Right atrium auricular region (tissue), 2 donors: ENCODE measurements at regions not wholly inside any gene's neighbourhood (a gene's known extent, or its start where the extent isn't known, plus 50 kb on each side); places are given as distances from the start of the nearest gene placed in this dataset.

Experiments
- DNase-seq: peaks from one replicate; pipeline ENCODE4 v3.0.0-alpha.2; 2019; ENCODE audit warnings: low spot score
- H3K27ac ChIP-seq, 2 donors: fragments of 200-600 bp; sonication (generic); 1 replicate in 1 of 2; 2 replicates in 1 of 2; pipeline ENCODE4 v1.5.1; 2016 to 2019
- H3K27me3 ChIP-seq, 2 donors: fragments of 200-600 bp; sonication (generic); one replicate each; pipeline versions ENCODE4 v1.5.1 to v1.6.0; 2017 to 2019
- H3K36me3 ChIP-seq: fragments of 200-600 bp; sonication (generic); one replicate; pipeline ENCODE4 v1.5.1; 2016
- H3K4me1 ChIP-seq, 2 donors: fragments of 200-600 bp; sonication (generic); one replicate each; pipeline versions ENCODE4 v1.5.1 to v1.6.0; 2017 to 2019
- H3K4me3 ChIP-seq, 2 donors: fragments of 200-600 bp; sonication (generic); 1 replicate in 1 of 2; 2 replicates in 1 of 2; pipeline ENCODE4 v1.5.1; 2017 to 2019; ENCODE audit warnings: mild to moderate bottlenecking in 1 of 2, moderate library complexity in 1 of 2
- H3K9me3 ChIP-seq, 2 donors: fragments of 200-600 bp; sonication (generic); one replicate each; pipeline ENCODE4 v1.5.1; 2019
- TF ChIP-seq, protein P1 (sequence below), 2 donors: fragments of 200-600 bp; sonication (generic); IDR thresholded peaks; one replicate each; pipeline ENCODE4 v1.5.1; 2019; ENCODE audit warnings: antibody characterized with exemption in 2 of 2

GRCh38 chrX:94752434-94753169 lies 1078.6 kb downstream of the FAM133A start:
- H3K27me3 ChIP-seq, result no peaks in the 10 kb centered on the region
- H3K36me3 ChIP-seq, result no peaks in the 10 kb centered on the region
- H3K4me1 ChIP-seq, result no peaks in the 10 kb centered on the region
- peaks cover 0 to 13% of the 10 kb centered on the region in 2 donors for H3K9me3 ChIP-seq
- DNase-seq, result no peak
- no peak overlapping the region for H3K27ac ChIP-seq
- TF ChIP-seq, protein P1, sequence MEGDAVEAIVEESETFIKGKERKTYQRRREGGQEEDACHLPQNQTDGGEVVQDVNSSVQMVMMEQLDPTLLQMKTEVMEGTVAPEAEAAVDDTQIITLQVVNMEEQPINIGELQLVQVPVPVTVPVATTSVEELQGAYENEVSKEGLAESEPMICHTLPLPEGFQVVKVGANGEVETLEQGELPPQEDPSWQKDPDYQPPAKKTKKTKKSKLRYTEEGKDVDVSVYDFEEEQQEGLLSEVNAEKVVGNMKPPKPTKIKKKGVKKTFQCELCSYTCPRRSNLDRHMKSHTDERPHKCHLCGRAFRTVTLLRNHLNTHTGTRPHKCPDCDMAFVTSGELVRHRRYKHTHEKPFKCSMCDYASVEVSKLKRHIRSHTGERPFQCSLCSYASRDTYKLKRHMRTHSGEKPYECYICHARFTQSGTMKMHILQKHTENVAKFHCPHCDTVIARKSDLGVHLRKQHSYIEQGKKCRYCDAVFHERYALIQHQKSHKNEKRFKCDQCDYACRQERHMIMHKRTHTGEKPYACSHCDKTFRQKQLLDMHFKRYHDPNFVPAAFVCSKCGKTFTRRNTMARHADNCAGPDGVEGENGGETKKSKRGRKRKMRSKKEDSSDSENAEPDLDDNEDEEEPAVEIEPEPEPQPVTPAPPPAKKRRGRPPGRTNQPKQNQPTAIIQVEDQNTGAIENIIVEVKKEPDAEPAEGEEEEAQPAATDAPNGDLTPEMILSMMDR (IDR thresholded peaks at IDR 0.05), result no peak
- no peak overlapping the region for H3K4me3 ChIP-seq

DNA sequence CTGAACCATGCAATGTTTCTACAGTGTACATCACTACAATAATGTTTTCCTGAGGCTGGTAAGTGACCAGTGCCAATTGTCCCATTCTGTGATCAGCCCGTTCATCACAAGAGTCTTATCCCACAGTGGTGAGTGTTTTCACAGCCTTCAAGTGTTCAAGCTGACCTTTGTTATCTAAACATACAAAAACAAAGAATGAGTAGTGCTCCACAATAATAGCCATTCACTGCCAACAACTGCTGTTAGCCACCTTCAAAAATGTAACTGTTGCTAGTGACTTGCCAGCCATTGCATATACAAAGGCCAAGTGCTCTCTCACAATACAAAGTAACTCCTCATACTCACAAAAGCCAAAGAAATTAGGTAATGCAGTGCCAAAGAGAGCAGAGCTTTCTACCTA lies 1084.1 kb downstream of the FAM133A start:
- H3K4me1 ChIP-seq, result no peaks in the 10 kb centered on the region
- H3K27me3 ChIP-seq, result no peaks in the 10 kb centered on the region
- H3K36me3 ChIP-seq, result no peaks in the 10 kb centered on the region
- TF ChIP-seq, protein P1 (IDR thresholded peaks at IDR 0.05), result no peak
- peaks cover 0 to 13% of the 10 kb centered on the region in 2 donors for H3K9me3 ChIP-seq
- H3K27ac ChIP-seq, result no peak overlapping the region
- DNase-seq, result no peak
- H3K4me3 ChIP-seq, result no peak overlapping the region

DNA sequence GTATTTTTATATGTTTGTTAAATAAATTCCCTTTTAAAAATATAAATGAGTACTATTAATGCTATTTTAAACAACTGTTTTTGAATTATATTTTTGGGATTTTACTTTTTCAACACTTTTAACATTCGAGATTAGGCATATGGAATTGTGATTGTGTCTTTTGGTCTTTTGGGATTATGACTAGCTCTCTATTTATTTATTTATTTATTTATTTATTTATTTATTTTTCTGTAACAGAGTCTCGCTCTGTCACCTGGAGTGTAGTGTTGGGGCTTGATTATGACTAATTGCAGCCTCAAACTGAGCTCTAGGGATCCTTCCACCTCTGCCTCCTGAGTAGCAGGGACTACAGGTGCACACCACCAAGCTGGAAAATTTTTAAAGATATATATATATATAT lies 1101.6 kb downstream of the FAM133A start:
- Histone ChIP-seq H3K27ac (no peak overlapping the region), H3K4me3 (no peak overlapping the region), H3K36me3 (no peaks in the 10 kb centered on the region), H3K9me3 (no peaks in the 10 kb centered on the region), H3K4me1 (no peaks in the 10 kb centered on the region), H3K27me3 (no peaks in the 10 kb centered on the region)
- TF ChIP-seq, protein P1 (IDR thresholded peaks at IDR 0.05), result no peak
- DNase-seq, result no peak

DNA sequence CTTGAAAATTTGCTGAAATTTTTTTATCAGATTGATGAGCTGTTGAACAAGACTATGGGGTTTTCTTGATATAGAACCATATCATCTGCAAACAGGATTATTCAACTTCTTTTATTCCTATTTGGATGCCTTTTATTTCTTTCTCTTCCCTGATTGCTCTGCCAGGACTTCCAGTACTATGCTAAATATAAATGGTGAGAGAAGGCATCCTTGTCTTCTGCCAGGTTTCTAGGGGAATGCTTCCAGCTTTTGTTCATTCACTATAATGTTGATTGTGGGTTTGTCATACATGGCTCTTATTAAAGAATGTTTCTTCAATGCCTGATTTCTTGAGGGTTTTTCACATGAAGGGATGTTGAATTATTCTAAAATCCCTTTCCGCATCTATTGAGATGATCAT lies 1139.5 kb downstream of the FAM133A start:
- Histone ChIP-seq H3K27ac (no peak overlapping the region), H3K9me3 (peaks cover 0 to 21% of the 10 kb centered on the region in 2 donors), H3K27me3 (no peaks in the 10 kb centered on the region), H3K36me3 (no peaks in the 10 kb centered on the region), H3K4me3 (no peak overlapping the region), H3K4me1 (no peaks in the 10 kb centered on the region)
- TF ChIP-seq, protein P1 (IDR thresholded peaks at IDR 0.05), result no peak
- DNase-seq, result no peak

DNA sequence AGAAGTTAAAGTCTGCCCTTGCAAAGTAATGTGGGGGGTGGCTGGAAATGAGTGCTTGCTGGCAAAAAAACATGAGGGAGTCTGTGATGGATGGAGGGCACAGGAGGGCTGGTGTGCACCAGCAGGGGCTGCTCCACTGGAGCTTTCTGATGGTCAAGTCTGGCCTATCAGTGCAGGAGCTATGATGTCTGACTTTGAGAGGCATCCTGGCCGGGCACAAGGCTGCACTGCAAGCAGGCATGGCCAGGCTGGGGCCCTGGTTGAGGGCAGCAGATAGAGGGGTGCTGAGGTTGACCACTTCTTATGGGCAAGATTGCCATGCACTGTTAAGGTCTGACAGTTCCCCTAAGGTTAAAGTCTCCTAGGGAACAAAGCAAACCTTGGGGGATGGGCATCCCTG lies 1140.2 kb downstream of the FAM133A start:
- Histone ChIP-seq H3K27me3 (no peaks in the 10 kb centered on the region), H3K4me3 (no peak overlapping the region), H3K27ac (no peak overlapping the region), H3K4me1 (no peaks in the 10 kb centered on the region), H3K36me3 (no peaks in the 10 kb centered on the region), H3K9me3 (peaks cover 0 to 21% of the 10 kb centered on the region in 2 donors)
- TF ChIP-seq, protein P1 (IDR thresholded peaks at IDR 0.05), result no peak
- no peak for DNase-seq

DNA sequence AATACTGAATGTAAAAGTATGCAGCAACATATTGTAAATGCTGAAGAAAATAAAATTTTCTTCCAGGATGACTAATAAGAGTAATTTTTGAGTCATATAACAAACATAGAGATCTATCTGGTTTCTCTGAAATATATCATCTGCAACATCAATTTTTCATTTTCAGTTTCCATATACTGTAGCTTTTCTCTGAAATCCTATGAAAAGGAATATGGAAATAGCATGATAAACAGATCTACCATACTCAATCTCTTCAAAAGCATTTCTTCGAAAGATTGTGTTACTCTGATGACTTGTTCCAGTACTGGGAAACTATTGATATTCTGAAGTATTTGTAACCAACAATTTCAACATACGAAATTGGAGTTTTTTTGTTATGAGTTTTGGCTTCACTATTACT lies 1156.7 kb downstream of the FAM133A start:
- no peak overlapping the region for H3K27ac ChIP-seq
- no peaks in the 10 kb centered on the region for H3K9me3 ChIP-seq
- no peaks in the 10 kb centered on the region for H3K4me1 ChIP-seq
- H3K4me3 ChIP-seq, result no peak overlapping the region
- H3K27me3 ChIP-seq, result no peaks in the 10 kb centered on the region
- TF ChIP-seq, protein P1 (IDR thresholded peaks at IDR 0.05), result no peak
- no peaks in the 10 kb centered on the region for H3K36me3 ChIP-seq
- DNase-seq, result no peak
